ENCODE measurements at regions not wholly inside any gene's neighbourhood (a gene's known extent, or its start where the extent isn't known, plus 50 kb on each side); places are given as distances from the start of the nearest gene placed in this dataset.

DNA sequence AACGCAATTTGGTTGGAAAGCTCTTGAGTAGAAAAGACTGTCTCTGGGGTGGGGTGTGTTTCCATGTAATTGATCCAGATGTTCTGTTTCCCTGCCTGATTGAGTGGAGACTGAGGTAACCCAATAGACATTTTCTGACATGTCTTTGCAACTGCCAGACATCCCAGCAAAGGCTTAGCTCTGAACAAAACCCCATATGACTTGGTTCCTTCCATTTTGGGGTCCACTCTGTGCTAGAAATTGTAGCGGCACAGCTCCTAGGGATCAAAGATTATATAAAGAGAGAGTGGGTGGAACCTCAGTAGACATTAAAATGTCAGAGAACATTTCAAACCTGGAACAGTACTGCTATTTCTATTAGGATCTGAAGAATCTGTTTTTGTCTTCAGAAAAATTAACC is 189.3 kb downstream of the EDN1 start:
- TF ChIP-seq CTCF (IDR thresholded peaks at IDR 0.05), result no peak
- Mint-ChIP-seq H3K9me3 (ENCODE audit: low read depth) (peaks cover 6% of the 10 kb centered on the region), H3K36me3 (ENCODE audit: low read depth) (no peaks in the 10 kb centered on the region), H3K27ac (ENCODE audit: unreplicated experiment) (no peak overlapping the region), H3K4me1 (ENCODE audit: low read depth) (peaks cover 20% of the 10 kb centered on the region), H3K27me3 (ENCODE audit: low read depth) (no peaks in the 10 kb centered on the region), H3K4me3 (ENCODE audit: unreplicated experiment) (no peak overlapping the region)
- no peak for DNase-seq (ENCODE audit: low spot score)

- H3K36me3 Mint-ChIP-seq (ENCODE audit: low read depth), result no peaks in the 10 kb centered on the region
- peaks cover 24% of the 10 kb centered on the region for H3K4me1 Mint-ChIP-seq (ENCODE audit: low read depth)
- peaks cover 6% of the 10 kb centered on the region for H3K9me3 Mint-ChIP-seq (ENCODE audit: low read depth)
- TF ChIP-seq CTCF (IDR thresholded peaks at IDR 0.05), result no peak
- no peaks in the 10 kb centered on the region for H3K27me3 Mint-ChIP-seq (ENCODE audit: low read depth)
- H3K4me3 Mint-ChIP-seq (ENCODE audit: unreplicated experiment), result no peak overlapping the region
- DNase-seq (ENCODE audit: low spot score), result no peak
- H3K27ac Mint-ChIP-seq (ENCODE audit: unreplicated experiment), result no peak overlapping the region
Measured at GRCh38 chr6:12479881-12480280, 189.7 kb downstream of the EDN1 start.

DNA sequence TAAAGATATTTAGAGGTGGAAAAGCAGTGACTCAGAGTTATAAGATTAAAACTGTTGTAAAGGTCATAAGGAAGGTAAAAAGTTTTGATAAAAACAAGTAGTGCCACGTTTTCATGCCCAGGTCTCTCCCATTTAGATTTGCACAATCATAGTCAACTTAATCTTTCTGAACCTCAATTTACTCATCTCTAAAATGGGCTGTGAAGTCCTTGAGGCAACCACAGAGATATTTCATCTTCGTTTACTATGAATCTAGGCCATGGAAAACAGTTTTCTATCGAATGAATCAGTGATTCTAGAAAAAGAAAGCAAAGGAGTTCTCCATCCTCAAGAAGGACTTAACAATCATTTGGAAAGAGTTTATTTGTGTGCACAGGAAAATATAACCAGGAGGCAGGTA is 190.2 kb downstream of the EDN1 start:
- Mint-ChIP-seq H3K9me3 (ENCODE audit: low read depth) (peaks cover 6% of the 10 kb centered on the region), H3K4me3 (ENCODE audit: unreplicated experiment) (no peak overlapping the region), H3K4me1 (ENCODE audit: low read depth) (peaks cover 29% of the 10 kb centered on the region), H3K27me3 (ENCODE audit: low read depth) (no peaks in the 10 kb centered on the region), H3K27ac (ENCODE audit: unreplicated experiment) (no peak overlapping the region), H3K36me3 (ENCODE audit: low read depth) (no peaks in the 10 kb centered on the region)
- no peak for DNase-seq (ENCODE audit: low spot score)
- no peak for TF ChIP-seq CTCF (IDR thresholded peaks at IDR 0.05)

DNA sequence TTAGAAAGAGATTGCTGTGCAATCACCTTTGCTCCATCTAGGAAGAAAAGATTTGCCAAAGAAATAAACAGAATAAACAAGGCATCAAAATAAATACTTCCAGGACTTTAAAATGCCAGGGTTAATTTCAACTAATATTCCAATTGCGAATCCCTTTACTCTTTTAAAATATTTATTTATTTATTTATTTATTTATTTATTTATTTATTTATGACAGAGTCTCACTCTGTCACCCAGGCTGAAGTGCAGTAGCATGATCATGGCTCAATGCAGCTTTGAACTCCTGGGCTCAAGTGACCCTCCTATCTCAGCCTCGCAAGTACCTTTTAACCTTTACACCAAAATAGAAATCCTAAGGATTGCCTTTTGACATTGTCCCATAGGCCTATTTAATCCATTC is 191.1 kb downstream of the EDN1 start:
- DNase-seq (ENCODE audit: low spot score), result no peak
- Mint-ChIP-seq H3K9me3 (ENCODE audit: low read depth) (peaks cover 6% of the 10 kb centered on the region), H3K36me3 (ENCODE audit: low read depth) (no peaks in the 10 kb centered on the region), H3K4me1 (ENCODE audit: low read depth) (peaks cover 30% of the 10 kb centered on the region), H3K27ac (ENCODE audit: unreplicated experiment) (no peak overlapping the region), H3K27me3 (ENCODE audit: low read depth) (no peaks in the 10 kb centered on the region), H3K4me3 (ENCODE audit: unreplicated experiment) (no peak overlapping the region)
- TF ChIP-seq CTCF (IDR thresholded peaks at IDR 0.05), result no peak

DNA sequence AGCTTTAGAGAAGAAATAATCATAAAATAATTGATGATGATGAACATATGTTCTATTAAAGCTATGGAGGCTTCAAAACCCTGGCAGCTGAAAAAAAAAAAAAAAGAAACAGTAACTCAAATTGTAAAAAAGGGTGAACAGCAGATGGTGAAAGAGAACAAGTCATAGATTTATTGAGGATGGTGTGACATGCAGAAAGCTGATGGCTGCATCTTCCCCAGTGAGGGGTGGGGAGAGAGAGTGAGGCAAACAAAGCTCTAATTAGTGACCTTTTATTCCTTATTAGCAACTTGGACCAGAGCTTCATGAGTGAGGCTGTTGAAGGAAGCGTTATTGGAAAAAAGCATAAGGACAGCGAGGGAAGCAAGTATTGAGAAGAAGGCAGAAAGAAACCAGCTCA is 191.7 kb downstream of the EDN1 start:
- H3K9me3 Mint-ChIP-seq (ENCODE audit: low read depth), result peaks cover 4% of the 10 kb centered on the region
- no peaks in the 10 kb centered on the region for H3K36me3 Mint-ChIP-seq (ENCODE audit: low read depth)
- H3K27ac Mint-ChIP-seq (ENCODE audit: unreplicated experiment), result no peak overlapping the region
- no peak overlapping the region for H3K4me3 Mint-ChIP-seq (ENCODE audit: unreplicated experiment)
- H3K4me1 Mint-ChIP-seq (ENCODE audit: low read depth), result peaks cover 30% of the 10 kb centered on the region
- H3K27me3 Mint-ChIP-seq (ENCODE audit: low read depth), result no peaks in the 10 kb centered on the region
- no peak for TF ChIP-seq CTCF (IDR thresholded peaks at IDR 0.05)
- no peak for DNase-seq (ENCODE audit: low spot score)
